ENCODE measurements at regions not wholly inside any gene's neighbourhood (a gene's known extent, or its start where the extent isn't known, plus 50 kb on each side); places are given as distances from the start of the nearest gene placed in this dataset.
"Not testable (repeated sequence)": the region's sequence is repeated elsewhere in the genome, so short reads cannot be mapped to it uniquely, and the experiment has no call there.

GRCh38 chr4:127355743-127356142 is 277.0 kb upstream of the INTU start:
- Histone ChIP-seq H3K36me3 (ENCODE audit: insufficient read depth, low read length) (no peaks in the 10 kb centered on the region), H3K79me2 (ENCODE audit: low read length) (no peaks in the 10 kb centered on the region), H3K27me3 (ENCODE audit: low read length) (no peaks in the 10 kb centered on the region), H2AFZ (ENCODE audit: low read length) (no peak overlapping the region), H3K9ac (ENCODE audit: low read length) (no peak overlapping the region), H3K4me2 (ENCODE audit: low read depth, low read length, poor library complexity, severe bottlenecking) (no peak overlapping the region), H3K9me3 (ENCODE audit: low read length) (no peaks in the 10 kb centered on the region), H3K27ac (ENCODE audit: low read length) (no peak overlapping the region), H3K4me1 (ENCODE audit: low read length) (no peaks in the 10 kb centered on the region), H3K4me3 (ENCODE audit: low read length) (no peak overlapping the region), H3K9me2 (replicated peaks; ENCODE audit: insufficient read depth, low read length) (no peaks in the 10 kb centered on the region), H4K20me1 (ENCODE audit: insufficient read depth, low read depth, low read length) (no peaks in the 10 kb centered on the region)
- DNase-seq = no peak

DNA sequence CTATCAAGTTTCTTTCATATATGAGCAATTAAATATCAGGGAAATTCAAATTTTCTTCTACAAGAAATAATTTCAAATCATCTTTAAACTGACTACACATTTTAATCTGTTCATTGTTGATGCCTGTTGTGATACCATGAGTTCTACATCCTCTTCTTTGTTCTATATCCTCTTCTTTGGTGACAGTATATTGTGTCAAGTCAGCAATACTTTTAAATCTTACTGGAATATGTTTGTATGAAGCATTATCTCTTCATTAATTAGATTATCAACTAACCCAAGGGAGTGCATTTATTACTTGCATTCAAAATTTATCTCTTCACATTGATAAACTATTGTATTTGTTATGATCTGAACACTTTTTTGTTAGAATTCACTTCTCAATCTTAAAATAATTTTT is 275.0 kb upstream of the INTU start:
- H3K36me3 ChIP-seq (ENCODE audit: insufficient read depth, low read length) = no peaks in the 10 kb centered on the region
- no peak overlapping the region for H3K9ac ChIP-seq (ENCODE audit: low read length)
- no peaks in the 10 kb centered on the region for H3K27me3 ChIP-seq (ENCODE audit: low read length)
- no peak overlapping the region for H2AFZ ChIP-seq (ENCODE audit: low read length)
- no peaks in the 10 kb centered on the region for H3K9me2 ChIP-seq (replicated peaks; ENCODE audit: insufficient read depth, low read length)
- no peak overlapping the region for H3K4me2 ChIP-seq (ENCODE audit: low read depth, low read length, poor library complexity, severe bottlenecking)
- DNase-seq = no peak
- H3K9me3 ChIP-seq (ENCODE audit: low read length) = no peaks in the 10 kb centered on the region
- no peak overlapping the region for H3K4me3 ChIP-seq (ENCODE audit: low read length)
- H3K79me2 ChIP-seq (ENCODE audit: low read length) = no peaks in the 10 kb centered on the region
- no peak overlapping the region for H3K27ac ChIP-seq (ENCODE audit: low read length)
- no peaks in the 10 kb centered on the region for H4K20me1 ChIP-seq (ENCODE audit: insufficient read depth, low read depth, low read length)
- H3K4me1 ChIP-seq (ENCODE audit: low read length) = no peaks in the 10 kb centered on the region

GRCh38 chr4:127362686-127363085 is 270.1 kb upstream of the INTU start:
- Histone ChIP-seq H3K4me1 (ENCODE audit: low read length) (no peaks in the 10 kb centered on the region), H3K9me3 (ENCODE audit: low read length) (no peaks in the 10 kb centered on the region), H3K79me2 (ENCODE audit: low read length) (no peaks in the 10 kb centered on the region), H3K36me3 (ENCODE audit: insufficient read depth, low read length) (no peaks in the 10 kb centered on the region), H3K27ac (ENCODE audit: low read length) (no peak overlapping the region), H3K4me2 (ENCODE audit: low read depth, low read length, poor library complexity, severe bottlenecking) (no peak overlapping the region), H3K27me3 (ENCODE audit: low read length) (no peaks in the 10 kb centered on the region), H3K4me3 (ENCODE audit: low read length) (no peak overlapping the region), H3K9me2 (replicated peaks; ENCODE audit: insufficient read depth, low read length) (peaks cover 3% of the 10 kb centered on the region; the same call in 1 of the 2 replicates), H2AFZ (ENCODE audit: low read length) (no peak overlapping the region), H4K20me1 (ENCODE audit: insufficient read depth, low read depth, low read length) (no peaks in the 10 kb centered on the region), H3K9ac (ENCODE audit: low read length) (no peak overlapping the region)
- DNase-seq = no peak

- H3K27ac ChIP-seq (ENCODE audit: low read length) = no peak overlapping the region
- H3K9me3 ChIP-seq (ENCODE audit: low read length) = no peaks in the 10 kb centered on the region
- peaks cover 3% of the 10 kb centered on the region; the same call in 1 of the 2 replicates for H3K9me2 ChIP-seq (replicated peaks; ENCODE audit: insufficient read depth, low read length)
- H3K9ac ChIP-seq (ENCODE audit: low read length) = no peak overlapping the region
- no peak overlapping the region for H2AFZ ChIP-seq (ENCODE audit: low read length)
- H4K20me1 ChIP-seq (ENCODE audit: insufficient read depth, low read depth, low read length) = no peaks in the 10 kb centered on the region
- no peak overlapping the region for H3K4me3 ChIP-seq (ENCODE audit: low read length)
- no peaks in the 10 kb centered on the region for H3K36me3 ChIP-seq (ENCODE audit: insufficient read depth, low read length)
- H3K79me2 ChIP-seq (ENCODE audit: low read length) = no peaks in the 10 kb centered on the region
- H3K4me1 ChIP-seq (ENCODE audit: low read length) = no peaks in the 10 kb centered on the region
- no peak for DNase-seq
- no peaks in the 10 kb centered on the region; the same call in 1 of the 2 replicates for H3K27me3 ChIP-seq (ENCODE audit: low read length)
- no peak overlapping the region for H3K4me2 ChIP-seq (ENCODE audit: low read depth, low read length, poor library complexity, severe bottlenecking)
These were observed 268.4 kb upstream of the INTU start for GRCh38 chr4:127364397-127364796.

- no peaks in the 10 kb centered on the region for H3K9me3 ChIP-seq (ENCODE audit: low read length)
- no peak overlapping the region for H3K4me3 ChIP-seq (ENCODE audit: low read length)
- H3K9ac ChIP-seq (ENCODE audit: low read length) = no peak overlapping the region
- no peaks in the 10 kb centered on the region for H3K4me1 ChIP-seq (ENCODE audit: low read length)
- H3K4me2 ChIP-seq (ENCODE audit: low read depth, low read length, poor library complexity, severe bottlenecking) = no peak overlapping the region
- H4K20me1 ChIP-seq (ENCODE audit: insufficient read depth, low read depth, low read length) = no peaks in the 10 kb centered on the region
- peaks cover 3% of the 10 kb centered on the region; the same call in 1 of the 2 replicates for H3K9me2 ChIP-seq (replicated peaks; ENCODE audit: insufficient read depth, low read length)
- H2AFZ ChIP-seq (ENCODE audit: low read length) = no peak overlapping the region
- no peak for DNase-seq
- no peaks in the 10 kb centered on the region; the same call in 1 of the 2 replicates for H3K27me3 ChIP-seq (ENCODE audit: low read length)
- H3K27ac ChIP-seq (ENCODE audit: low read length) = no peak overlapping the region
- H3K79me2 ChIP-seq (ENCODE audit: low read length) = no peaks in the 10 kb centered on the region
- no peaks in the 10 kb centered on the region for H3K36me3 ChIP-seq (ENCODE audit: insufficient read depth, low read length)
These were observed 267.8 kb upstream of the INTU start for GRCh38 chr4:127364911-127365310.

DNA sequence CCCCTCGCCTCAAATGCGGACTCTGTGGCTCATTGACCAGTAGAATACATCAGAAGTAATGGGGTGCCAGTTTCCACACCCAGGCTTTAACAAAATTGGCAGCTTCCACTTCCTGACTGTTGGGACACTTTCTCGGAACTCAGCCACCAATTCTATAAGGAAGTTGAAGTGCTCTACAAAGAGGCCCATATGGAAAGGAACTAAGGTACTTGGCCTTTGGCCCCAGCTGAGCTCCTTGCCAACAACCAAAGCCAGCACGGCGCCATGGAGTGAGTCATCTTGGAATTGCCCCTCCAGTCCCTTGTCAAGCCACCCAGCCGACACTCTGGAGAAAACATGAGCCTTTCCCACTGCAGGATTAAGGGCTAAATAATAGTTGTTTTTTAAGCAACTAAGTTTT is 262.2 kb upstream of the INTU start:
- no peak for DNase-seq
- Histone ChIP-seq H3K4me3 (ENCODE audit: low read length) (no peak overlapping the region), H3K4me2 (ENCODE audit: low read depth, low read length, poor library complexity, severe bottlenecking) (no peak overlapping the region), H2AFZ (ENCODE audit: low read length) (no peak overlapping the region), H3K4me1 (ENCODE audit: low read length) (no peaks in the 10 kb centered on the region), H3K9me2 (replicated peaks; ENCODE audit: insufficient read depth, low read length) (no peaks in the 10 kb centered on the region; the same call in 1 of the 2 replicates), H3K27ac (ENCODE audit: low read length) (no peak overlapping the region), H3K27me3 (ENCODE audit: low read length) (no peaks in the 10 kb centered on the region; the same call in 1 of the 2 replicates), H3K9me3 (ENCODE audit: low read length) (no peaks in the 10 kb centered on the region), H4K20me1 (ENCODE audit: insufficient read depth, low read depth, low read length) (no peaks in the 10 kb centered on the region), H3K79me2 (ENCODE audit: low read length) (no peaks in the 10 kb centered on the region), H3K9ac (ENCODE audit: low read length) (no peak overlapping the region), H3K36me3 (ENCODE audit: insufficient read depth, low read length) (no peaks in the 10 kb centered on the region)

DNA sequence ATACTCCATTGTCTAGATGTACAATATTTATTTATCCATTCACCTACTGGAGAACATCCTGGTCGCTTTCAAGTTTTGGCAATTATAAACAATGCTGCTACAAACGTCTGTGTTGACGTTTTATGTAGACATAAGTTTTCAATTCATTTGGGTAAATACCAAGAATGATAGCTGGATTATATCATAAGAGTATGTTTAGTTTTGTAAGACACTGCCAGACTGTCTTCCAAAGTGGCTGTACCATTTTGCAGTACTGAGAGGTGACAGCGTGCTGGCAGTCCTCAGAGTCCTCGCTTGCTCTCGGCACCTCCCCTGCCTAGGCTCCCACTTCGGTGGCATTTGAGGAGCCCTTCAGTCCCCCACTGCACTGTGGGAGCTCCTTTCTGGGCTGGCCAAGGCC is 253.3 kb upstream of the INTU start:
- H3K36me3 ChIP-seq (ENCODE audit: insufficient read depth, low read length) = no peaks in the 10 kb centered on the region
- H4K20me1 ChIP-seq (ENCODE audit: insufficient read depth, low read depth, low read length) = no peaks in the 10 kb centered on the region
- no peak overlapping the region for H2AFZ ChIP-seq (ENCODE audit: low read length)
- no peaks in the 10 kb centered on the region for H3K4me1 ChIP-seq (ENCODE audit: low read length)
- no peak overlapping the region for H3K9ac ChIP-seq (ENCODE audit: low read length)
- no peaks in the 10 kb centered on the region for H3K9me3 ChIP-seq (ENCODE audit: low read length)
- DNase-seq = no peak
- no peaks in the 10 kb centered on the region; the same call in 1 of the 2 replicates for H3K9me2 ChIP-seq (replicated peaks; ENCODE audit: insufficient read depth, low read length)
- H3K27ac ChIP-seq (ENCODE audit: low read length) = no peak overlapping the region
- no peak overlapping the region for H3K4me2 ChIP-seq (ENCODE audit: low read depth, low read length, poor library complexity, severe bottlenecking)
- no peaks in the 10 kb centered on the region for H3K79me2 ChIP-seq (ENCODE audit: low read length)
- H3K4me3 ChIP-seq (ENCODE audit: low read length) = no peak overlapping the region
- H3K27me3 ChIP-seq (ENCODE audit: low read length) = no peaks in the 10 kb centered on the region

DNA sequence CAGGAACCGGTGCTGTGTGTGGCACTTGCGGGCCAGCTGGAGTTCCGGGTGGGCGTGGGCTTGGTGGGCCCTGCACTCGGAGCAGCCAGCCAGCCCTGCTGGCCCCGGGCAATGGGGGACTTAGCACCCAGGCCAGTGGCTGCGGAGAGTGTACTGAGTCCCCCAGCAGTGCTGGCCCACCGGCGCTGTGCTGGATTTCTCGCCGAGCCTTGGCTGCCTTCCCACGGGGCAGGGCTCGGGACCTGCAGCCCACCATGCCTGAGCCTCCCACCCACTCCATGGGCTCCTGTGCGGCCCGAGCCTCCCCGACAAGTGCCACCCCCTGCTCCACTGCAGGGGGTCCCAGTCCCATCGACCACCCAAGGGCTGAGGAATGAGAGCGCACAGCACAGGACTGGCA is 252.8 kb upstream of the INTU start:
- H3K36me3 ChIP-seq (ENCODE audit: insufficient read depth, low read length); H3K9ac ChIP-seq (ENCODE audit: low read length); H3K4me1 ChIP-seq (ENCODE audit: low read length); H4K20me1 ChIP-seq (ENCODE audit: insufficient read depth, low read depth, low read length); H3K27ac ChIP-seq (ENCODE audit: low read length); H3K79me2 ChIP-seq (ENCODE audit: low read length); H3K9me2 ChIP-seq (replicated peaks; ENCODE audit: insufficient read depth, low read length); DNase-seq; H3K27me3 ChIP-seq (ENCODE audit: low read length); H3K4me2 ChIP-seq (ENCODE audit: low read depth, low read length, poor library complexity, severe bottlenecking); H3K9me3 ChIP-seq (ENCODE audit: low read length); H2AFZ ChIP-seq (ENCODE audit: low read length); H3K4me3 ChIP-seq (ENCODE audit: low read length): not testable (repeated sequence)

DNA sequence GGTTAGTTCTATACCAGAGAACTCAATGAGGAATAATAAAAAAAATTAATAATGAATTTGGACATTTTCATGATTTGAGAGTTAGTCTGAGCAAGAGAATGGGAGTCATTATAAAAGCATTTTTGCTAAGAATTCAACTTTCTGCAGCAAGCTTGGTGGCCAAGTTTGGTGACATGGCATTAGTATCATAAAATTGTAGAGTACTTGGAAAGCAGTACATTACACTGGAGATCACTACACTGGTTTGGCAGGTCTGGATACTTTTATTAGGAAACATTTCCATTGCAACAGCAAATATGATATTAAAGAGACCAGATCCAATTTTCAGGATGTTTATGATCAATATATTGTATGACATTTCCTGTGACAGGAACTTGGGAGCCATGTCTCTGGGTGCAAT is 249.1 kb upstream of the INTU start:
- Histone ChIP-seq H3K4me2 (ENCODE audit: low read depth, low read length, poor library complexity, severe bottlenecking) (no peak overlapping the region), H4K20me1 (ENCODE audit: insufficient read depth, low read depth, low read length) (no peaks in the 10 kb centered on the region), H3K79me2 (ENCODE audit: low read length) (no peaks in the 10 kb centered on the region), H3K36me3 (ENCODE audit: insufficient read depth, low read length) (no peaks in the 10 kb centered on the region), H3K4me3 (ENCODE audit: low read length) (no peak overlapping the region), H2AFZ (ENCODE audit: low read length) (no peak overlapping the region), H3K27ac (ENCODE audit: low read length) (no peak overlapping the region), H3K4me1 (ENCODE audit: low read length) (no peaks in the 10 kb centered on the region), H3K9me2 (replicated peaks; ENCODE audit: insufficient read depth, low read length) (no peaks in the 10 kb centered on the region), H3K27me3 (ENCODE audit: low read length) (no peaks in the 10 kb centered on the region), H3K9me3 (ENCODE audit: low read length) (no peaks in the 10 kb centered on the region), H3K9ac (ENCODE audit: low read length) (no peak overlapping the region)
- DNase-seq = no peak

Data from Karpas-422 (cell line).